NCI-H510A treated with DMSO at 0.1 percent for 48 hours (cell line): ENCODE measurements at regions not wholly inside any gene's neighbourhood (a gene's known extent, or its start where the extent isn't known, plus 50 kb on each side); places are given as distances from the start of the nearest gene placed in this dataset.
"Not testable (repeated sequence)": the region's sequence is repeated elsewhere in the genome, so short reads cannot be mapped to it uniquely, and the experiment has no call there.

Experiments
- DNase-seq: peaks from one replicate; lab custom pipeline; 2025; lab: John Stamatoyannopoulos, UW

DNA sequence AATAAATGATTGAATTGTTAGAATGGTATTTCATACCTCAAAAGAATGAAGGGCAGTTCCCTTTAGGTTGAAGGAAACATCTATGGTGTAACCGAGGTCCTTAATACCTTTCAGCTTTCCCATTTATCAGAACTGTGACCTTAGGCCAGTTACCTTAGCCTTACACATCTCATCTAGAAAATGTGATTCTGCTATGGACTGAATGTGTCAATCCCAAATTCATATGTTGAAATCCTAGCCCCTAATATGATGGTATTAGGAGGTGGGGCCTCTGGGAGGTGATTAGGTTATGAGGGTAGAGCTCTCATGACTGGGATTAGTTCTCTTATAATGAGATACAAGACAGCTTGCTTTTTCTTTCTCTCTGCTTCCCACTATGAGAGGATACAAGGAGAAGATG, 441.9 kb downstream of the PLK2 start:
- no peak for DNase-seq

GRCh38 chr5:58016877-58017276, 443.0 kb downstream of the PLK2 start:
- no peak for DNase-seq

GRCh38 chr5:58016358-58016757, 443.5 kb downstream of the PLK2 start:
- DNase-seq = no peak

DNA sequence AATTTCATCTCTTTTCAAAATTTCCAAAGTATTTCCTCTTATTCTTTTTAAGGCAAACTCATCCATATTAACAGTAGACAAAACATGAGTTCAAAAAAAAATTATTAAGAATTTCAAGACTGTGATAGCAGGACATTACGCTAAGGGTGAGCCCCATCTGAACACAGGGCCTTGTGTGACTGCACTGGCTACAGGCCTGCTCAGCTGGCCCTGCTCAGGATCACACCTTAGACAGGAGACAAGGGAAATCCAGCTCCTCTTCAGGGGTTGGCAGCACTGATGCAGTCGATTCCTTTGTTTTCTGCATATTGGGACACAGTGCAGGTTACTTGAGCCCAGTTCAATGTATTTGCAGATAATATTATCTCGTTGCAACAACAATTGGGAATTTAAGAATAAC, 444.7 kb downstream of the PLK2 start:
- DNase-seq = no peak

- DNase-seq = no peak
These were observed 446.2 kb downstream of the PLK2 start for GRCh38 chr5:58013542-58014258.

DNA sequence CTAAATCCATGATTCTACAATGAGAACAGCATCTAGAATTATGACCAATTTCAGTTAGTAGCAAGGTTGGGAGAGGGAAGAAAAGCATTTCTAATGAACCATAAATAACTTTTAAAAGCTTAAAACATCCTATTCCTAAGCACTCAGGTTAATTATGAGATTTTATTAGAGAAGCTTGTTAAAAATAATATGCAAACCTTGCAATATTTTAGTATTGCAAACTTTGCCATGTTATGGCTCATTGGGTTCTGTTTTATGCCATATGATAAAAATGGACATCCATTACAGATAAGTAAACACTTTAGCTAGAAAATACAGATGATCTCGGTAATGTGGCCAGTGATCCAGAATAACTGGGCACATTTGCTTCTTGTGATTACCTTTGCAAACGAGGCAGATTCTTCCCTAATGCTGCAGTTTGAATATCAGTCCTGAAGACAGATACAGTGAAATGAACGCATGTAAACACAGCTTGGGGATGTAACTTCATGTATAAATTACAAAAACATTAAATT, 447.0 kb downstream of the PLK2 start:
- no peak for DNase-seq

DNA sequence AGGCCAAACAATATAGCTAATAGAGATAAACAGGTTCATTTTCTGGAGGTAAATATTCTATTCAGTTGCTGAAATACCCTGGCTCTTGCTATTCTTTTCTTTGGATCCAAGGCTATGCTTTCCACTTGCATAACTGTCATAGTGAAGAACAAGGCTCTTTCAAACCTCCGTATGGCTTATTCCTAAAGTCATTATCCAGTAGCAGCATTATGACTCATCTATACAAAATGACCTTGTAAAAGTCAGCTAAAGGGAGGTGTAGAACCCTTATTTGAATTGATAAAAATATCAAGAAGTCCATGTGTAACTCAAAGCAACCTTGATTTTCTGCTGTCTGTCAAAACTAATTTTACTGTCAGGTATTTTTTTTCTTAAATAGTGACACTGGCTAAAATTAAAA, 447.8 kb downstream of the PLK2 start:
- no peak for DNase-seq

- no peak for DNase-seq
These were observed 448.6 kb downstream of the PLK2 start for GRCh38 chr5:58011301-58011700.

DNA sequence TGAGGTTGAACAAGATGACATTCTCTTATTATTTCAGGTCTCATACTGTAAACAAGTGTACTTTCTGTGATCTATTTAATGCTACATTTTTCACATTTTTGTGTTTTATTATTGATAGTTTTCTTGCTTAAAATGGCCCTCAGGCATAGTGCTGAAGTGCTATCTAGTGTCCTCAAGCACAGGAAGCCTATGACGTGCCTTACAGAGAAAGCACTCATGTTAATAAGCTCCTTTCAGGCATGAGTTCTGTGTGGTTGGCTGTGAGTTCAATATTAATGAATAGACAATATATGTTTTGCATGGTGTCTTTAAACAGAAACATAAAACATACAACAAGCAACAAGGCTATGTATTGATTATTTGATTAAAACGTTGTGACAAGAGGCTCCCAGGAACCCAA, 450.1 kb downstream of the PLK2 start:
- DNase-seq = no peak

DNA sequence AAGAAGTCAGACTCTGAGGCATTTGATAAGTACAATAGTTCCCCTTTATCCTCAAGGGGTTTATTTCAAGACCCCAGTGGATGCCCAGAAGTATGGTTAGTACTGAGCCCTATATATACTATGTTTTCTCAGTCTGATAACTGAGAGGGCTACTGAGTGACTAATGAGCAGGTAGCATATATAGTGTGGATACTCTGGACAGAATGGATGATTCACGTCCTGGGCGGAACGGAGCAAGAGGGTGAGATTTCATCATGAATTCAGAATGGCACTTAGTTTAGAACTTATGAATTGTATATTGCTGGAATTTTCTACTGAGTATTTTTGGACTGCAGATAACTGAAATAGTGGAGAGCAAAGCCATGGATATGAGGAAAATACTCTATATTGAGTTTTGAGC, 457.6 kb downstream of the PLK2 start:
- DNase-seq = no peak

DNA sequence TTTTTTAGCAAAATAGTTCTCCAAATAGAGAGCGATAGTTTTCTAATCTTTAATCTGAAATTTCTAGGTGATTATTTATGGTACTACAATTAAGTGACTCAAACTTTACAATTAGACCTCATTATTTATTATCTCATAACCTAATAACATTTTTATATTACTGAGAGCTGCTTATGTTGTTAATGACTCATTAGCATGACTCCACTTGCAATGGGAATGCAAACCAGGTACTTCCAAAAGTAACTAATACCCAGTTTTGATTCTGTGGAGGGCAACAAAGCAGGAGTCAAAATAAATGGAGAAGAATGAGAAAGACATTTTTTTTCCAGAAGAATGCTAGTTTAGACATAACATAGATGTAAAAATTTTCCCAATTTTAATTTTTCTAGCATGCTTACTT, 466.0 kb downstream of the PLK2 start:
- DNase-seq = no peak

GRCh38 chr5:57989378-57989777, 470.5 kb downstream of the PLK2 start:
- no peak for DNase-seq

DNA sequence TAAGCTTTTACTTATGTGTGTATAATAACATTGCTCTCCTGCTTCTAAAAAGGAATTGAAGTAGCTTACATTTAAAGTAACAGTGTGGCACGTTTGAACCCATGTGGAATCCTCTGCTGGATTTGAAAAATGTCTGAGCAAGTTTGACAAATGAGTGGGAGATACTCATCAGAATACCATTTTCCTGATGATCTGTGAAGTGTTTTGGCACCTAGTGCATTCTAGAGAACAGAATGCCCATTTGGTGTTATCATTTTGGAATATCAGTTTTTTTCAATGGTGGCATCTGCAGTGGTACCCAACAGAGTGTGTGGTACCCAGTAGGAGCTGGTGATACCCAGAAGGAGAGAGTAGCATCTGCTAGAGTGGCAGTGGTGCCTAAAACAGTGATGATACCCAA, 471.1 kb downstream of the PLK2 start:
- DNase-seq = no peak

DNA sequence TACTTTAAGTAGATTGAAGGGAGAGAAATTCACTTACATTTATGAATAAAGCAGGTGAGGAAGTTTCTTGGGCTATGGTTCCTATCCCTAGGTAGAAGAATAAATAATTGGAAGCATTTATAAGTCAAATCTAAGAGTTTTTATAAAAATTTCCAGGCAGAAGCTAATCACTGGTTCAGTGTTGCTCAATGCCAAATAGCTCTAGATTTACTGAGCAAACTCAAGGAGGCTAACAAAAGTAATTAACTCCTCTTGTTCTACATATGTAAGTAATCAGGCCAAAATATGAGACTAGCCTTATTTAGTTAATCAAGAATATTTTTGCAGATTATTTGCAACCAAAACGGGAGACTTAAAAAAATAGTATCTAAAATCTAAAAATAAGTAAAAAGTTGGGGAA, 472.3 kb downstream of the PLK2 start:
- DNase-seq = no peak

DNA sequence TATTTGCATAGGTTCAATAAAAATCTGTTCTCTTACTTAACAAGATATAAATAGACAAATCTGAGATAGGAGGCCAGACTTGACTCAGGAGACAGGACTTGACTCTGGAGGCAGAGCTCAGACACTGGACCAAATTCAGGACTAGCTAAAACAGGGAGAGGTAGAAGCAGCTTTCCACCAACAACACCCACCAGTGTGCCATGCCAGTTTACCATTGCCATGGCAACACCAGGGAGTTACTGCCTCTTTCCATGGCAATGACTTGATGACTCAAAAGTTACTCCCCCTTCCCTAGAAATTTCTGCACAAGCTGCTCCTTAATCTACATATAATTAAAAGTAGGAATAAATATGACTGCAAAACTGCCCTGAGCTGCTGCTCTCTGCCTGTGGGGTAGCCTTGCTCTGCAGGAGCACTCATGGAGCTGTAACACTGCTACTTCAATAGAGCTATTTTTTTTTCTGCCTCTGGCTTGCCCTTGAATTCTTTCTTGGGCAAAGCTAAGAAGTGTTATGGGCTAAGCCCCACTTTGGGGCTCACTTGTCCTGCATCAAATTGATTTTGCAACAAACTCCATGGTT, 473.0 kb downstream of the PLK2 start:
- DNase-seq = no peak

DNA sequence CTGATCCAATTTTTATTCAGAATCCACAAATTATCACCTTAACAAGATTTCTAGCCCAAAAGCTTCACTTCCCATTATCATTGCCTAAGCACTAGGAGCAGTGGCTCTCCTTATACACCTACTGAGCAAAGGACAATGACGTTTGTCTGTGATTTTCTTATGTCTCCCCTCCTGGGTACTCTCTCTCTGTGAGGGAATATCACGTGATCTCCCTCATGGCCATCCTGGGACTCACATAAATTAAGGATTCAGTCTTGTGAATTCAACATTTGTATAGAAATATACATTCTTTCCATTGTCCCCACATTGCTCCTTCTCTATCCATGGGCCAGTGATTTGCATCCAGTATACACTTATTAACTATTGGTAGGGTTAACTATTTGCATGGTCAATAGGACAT, 476.5 kb downstream of the PLK2 start:
- DNase-seq = no peak

DNA sequence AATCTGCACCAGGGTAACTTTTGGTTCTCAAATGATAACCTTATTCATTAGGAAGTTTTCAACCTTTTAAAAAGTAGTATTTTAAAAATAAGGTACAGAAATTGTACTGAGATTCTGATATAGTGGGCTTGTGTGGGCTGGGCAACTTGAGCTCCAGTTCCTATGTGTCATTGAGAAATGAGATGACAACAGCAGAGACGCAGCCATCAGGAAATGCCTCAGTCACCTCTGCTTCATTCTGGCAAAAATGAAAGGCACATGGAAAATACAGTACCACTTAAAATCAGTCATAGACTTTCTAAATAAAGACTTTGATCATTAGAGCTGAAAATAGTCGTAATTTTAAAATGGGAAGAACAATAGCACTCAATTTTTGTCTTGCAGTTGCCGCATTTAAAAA, 480.2 kb downstream of the PLK2 start:
- DNase-seq = no peak

GRCh38 chr5:57976506-57976905, 483.4 kb downstream of the PLK2 start:
- no peak for DNase-seq

- DNase-seq = not testable (repeated sequence)
These were observed 487.8 kb downstream of the PLK2 start for GRCh38 chr5:57972099-57972498.

- DNase-seq = no peak
These were observed 478.0 kb upstream of the ACTBL2 start for GRCh38 chr5:57960569-57960968.

DNA sequence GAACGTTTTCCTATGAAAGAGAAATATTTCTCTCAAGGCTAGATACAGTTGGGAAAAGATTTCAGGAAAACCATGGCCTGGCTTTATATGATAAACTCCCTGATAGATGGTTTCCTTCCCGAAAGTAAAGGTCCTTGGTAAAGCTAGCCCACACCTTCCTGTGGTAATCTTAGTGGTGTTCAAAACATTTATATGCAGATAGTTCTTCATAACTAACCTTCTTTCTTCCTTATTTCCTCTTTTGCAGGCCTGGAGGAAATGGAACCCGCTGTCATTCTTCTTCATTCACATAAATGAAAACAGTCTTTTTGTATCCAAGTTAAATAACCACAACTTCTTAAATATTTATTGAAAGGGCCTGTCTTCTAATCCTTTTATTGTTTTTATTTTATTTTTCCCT, 474.0 kb upstream of the ACTBL2 start:
- DNase-seq = no peak

DNA sequence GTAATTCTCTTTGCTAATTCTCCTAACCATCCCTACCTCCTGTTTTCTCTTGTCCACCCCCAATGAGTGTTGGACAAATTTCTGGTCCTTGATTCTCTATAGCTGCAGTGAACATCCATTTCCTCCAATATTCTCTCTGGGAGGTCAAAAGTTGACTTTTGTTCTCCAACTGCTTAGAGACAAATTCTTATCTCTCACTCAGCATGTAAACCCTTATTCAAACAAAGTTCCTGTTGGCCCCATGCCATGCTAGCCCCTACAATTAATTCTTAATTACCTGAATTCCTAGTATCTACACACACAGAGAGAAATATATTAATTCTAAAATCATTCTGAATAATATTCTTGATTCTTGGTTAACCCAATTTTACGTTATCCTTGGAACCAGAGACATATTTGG, 472.9 kb upstream of the ACTBL2 start:
- no peak for DNase-seq

DNA sequence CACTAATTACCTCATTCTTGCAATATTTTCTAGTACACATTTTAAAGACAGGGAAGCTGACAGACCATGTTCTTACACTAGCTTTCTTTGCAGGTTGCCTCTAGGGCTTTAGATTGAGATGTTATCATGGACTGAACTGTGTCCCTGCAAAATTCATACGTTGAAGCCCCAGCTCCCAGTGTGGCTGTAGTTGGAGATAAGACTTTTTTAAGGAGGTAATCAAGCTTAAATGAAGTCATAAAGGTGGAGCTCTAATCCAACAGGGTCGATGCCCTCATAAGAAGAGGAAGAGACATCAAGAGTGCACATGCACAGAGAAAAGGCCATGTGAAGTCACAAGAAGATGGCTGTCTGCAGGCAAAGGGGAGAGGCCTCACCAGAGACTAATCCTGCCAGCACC, 471.2 kb upstream of the ACTBL2 start:
- no peak for DNase-seq

GRCh38 chr5:57950616-57951228, 468.1 kb upstream of the ACTBL2 start:
- no peak for DNase-seq
